Upper lobe of left lung (tissue), 4 donors: ENCODE measurements at regions not wholly inside any gene's neighbourhood (a gene's known extent, or its start where the extent isn't known, plus 50 kb on each side); places are given as distances from the start of the nearest gene placed in this dataset.

Source experiments
- POLR2A ChIP-seq, 4 donors: fragments of 450-650 bp; IDR thresholded peaks; one replicate each; pipeline ENCODE4 v1.5.1; 2016 to 2017; ENCODE audit warnings: antibody characterized with exemption in 4 of 4, mild to moderate bottlenecking in 2 of 4
- POLR2AphosphoS5 ChIP-seq, 2 donors: sonication (generic); formaldehyde crosslinking; IDR thresholded peaks; one replicate each; pipeline ENCODE4 v1.5.1; 2017; ENCODE audit warnings: antibody characterized with exemption in 2 of 2
- TF ChIP-seq, protein P1 (sequence below), 6 experiments: fragments of 450-650 bp in 4 of 6; fragments of 200-600 bp in 2 of 6; sonication (generic) in 2 of 6; IDR thresholded peaks; one replicate each; pipeline ENCODE4 v1.5.1; 2016 to 2019; ENCODE audit warnings: antibody characterized with exemption in 6 of 6

DNA sequence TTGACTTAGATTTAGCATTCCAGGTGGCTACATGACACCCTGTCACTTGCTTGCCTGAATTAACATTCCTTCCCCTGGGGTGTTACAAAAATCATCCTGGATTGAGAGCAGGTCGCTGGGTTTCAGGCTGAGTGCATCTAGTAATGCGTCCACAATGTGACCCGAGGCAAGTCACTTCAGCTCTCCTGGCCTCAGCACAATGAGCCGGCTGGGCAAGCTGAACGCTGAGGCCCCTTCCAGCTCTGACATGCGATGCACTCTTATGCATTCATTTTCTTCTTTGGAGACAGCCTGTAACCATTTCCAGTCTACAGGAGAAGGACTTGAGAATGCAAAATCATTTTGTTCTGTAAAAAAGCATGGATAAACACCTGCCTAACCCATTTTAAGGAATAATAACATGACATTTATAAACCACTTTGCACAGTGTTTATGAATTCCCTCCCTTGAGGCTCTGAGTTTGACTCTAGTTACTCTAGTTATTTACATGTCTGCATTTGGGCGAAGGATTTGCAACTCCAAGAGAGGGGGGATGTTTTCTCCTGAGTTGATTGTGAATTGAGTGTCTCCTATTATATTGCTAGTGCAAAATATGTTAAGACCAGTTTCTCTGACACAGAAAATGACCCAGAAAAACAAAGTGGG, 63.0 kb upstream of the CPO start:
- TF ChIP-seq, protein P1, sequence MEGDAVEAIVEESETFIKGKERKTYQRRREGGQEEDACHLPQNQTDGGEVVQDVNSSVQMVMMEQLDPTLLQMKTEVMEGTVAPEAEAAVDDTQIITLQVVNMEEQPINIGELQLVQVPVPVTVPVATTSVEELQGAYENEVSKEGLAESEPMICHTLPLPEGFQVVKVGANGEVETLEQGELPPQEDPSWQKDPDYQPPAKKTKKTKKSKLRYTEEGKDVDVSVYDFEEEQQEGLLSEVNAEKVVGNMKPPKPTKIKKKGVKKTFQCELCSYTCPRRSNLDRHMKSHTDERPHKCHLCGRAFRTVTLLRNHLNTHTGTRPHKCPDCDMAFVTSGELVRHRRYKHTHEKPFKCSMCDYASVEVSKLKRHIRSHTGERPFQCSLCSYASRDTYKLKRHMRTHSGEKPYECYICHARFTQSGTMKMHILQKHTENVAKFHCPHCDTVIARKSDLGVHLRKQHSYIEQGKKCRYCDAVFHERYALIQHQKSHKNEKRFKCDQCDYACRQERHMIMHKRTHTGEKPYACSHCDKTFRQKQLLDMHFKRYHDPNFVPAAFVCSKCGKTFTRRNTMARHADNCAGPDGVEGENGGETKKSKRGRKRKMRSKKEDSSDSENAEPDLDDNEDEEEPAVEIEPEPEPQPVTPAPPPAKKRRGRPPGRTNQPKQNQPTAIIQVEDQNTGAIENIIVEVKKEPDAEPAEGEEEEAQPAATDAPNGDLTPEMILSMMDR (IDR thresholded peaks at IDR 0.05): no peak
- TF ChIP-seq POLR2AphosphoS5 (IDR thresholded peaks at IDR 0.05) (no peak), POLR2A (IDR thresholded peaks at IDR 0.05) (no peak)
